SK-N-SH treated with all-trans-retinoic acid at 6 μM for 48 hours (cell line): ENCODE measurements at regions not wholly inside any gene's neighbourhood (a gene's known extent, or its start where the extent isn't known, plus 50 kb on each side); places are given as distances from the start of the nearest gene placed in this dataset.

Experiments
- ATAC-seq: fragments of 200-7000 bp; cut with Tn5 transposase; 3 replicates; pipeline ENCODE4 v1.9.1; 2020; ENCODE audit warnings: mild to moderate bottlenecking, moderate library complexity
- ARNTL ChIP-seq: fragments of 450-650 bp; formaldehyde crosslinking; IDR thresholded peaks from 2 replicates; pipeline ENCODE4 v1.5.0; 2020; ENCODE audit warnings: low read depth, mild to moderate bottlenecking, moderate library complexity, borderline replicate concordance
- ESRRG ChIP-seq: fragments of 250-450 bp; sonication (Bioruptor Pico); IDR thresholded peaks from 2 replicates; pipeline ENCODE4 v1.6.1; 2021; ENCODE audit warnings: mild to moderate bottlenecking
- OSR1 ChIP-seq: fragments of 250-450 bp; sonication (Bioruptor Pico); IDR thresholded peaks from 2 replicates; pipeline ENCODE4 v1.8.0; 2022; ENCODE audit warnings: moderate library complexity, mild to moderate bottlenecking, inconsistent platforms
- PATZ1 ChIP-seq: fragments of 250-450 bp; sonication (Bioruptor Pico); IDR thresholded peaks from 2 replicates; pipeline ENCODE4 v1.8.0; 2020; ENCODE audit warnings: mild to moderate bottlenecking, moderate library complexity, borderline replicate concordance
- POU6F1 ChIP-seq: fragments of 250-450 bp; sonication (Bioruptor Pico); IDR thresholded peaks from 2 replicates; pipeline ENCODE4 v1.8.0; 2021; ENCODE audit warnings: low read depth, mild to moderate bottlenecking, moderate library complexity, borderline replicate concordance
- PPARA ChIP-seq: fragments of 250-450 bp; sonication (Bioruptor Pico); IDR thresholded peaks from 2 replicates; pipeline ENCODE4 v1.5.0; 2020; ENCODE audit warnings: mild to moderate bottlenecking, borderline replicate concordance
- RARB ChIP-seq: fragments of 250-450 bp; sonication (Bioruptor Pico); IDR thresholded peaks from 2 replicates; pipeline ENCODE4 v1.8.0; 2021; ENCODE audit warnings: mild to moderate bottlenecking, moderate library complexity
- SNAI2 ChIP-seq: fragments of 250-450 bp; sonication (Bioruptor Pico); IDR thresholded peaks from 2 replicates; pipeline ENCODE4 v1.5.0; 2020; ENCODE audit warnings: mild to moderate bottlenecking, moderate library complexity
- TCF4 ChIP-seq: fragments of 250-450 bp; sonication (Bioruptor Pico); IDR thresholded peaks from 2 replicates; pipeline ENCODE4 v1.8.0; 2021; ENCODE audit warnings: mild to moderate bottlenecking, moderate library complexity, borderline replicate concordance
- ZC3H10 ChIP-seq: fragments of 250-450 bp; sonication (Bioruptor Pico); IDR thresholded peaks from 2 replicates; pipeline ENCODE4 v1.5.1; 2021; ENCODE audit warnings: mild to moderate bottlenecking, moderate library complexity
- ZNF565 ChIP-seq: fragments of 450-650 bp; formaldehyde crosslinking; conservative IDR thresholded peaks from 2 replicates; pipeline ENCODE4 v1.5.0; 2020; ENCODE audit warnings: low read depth, mild to moderate bottlenecking, moderate library complexity
- ZNF70 ChIP-seq: fragments of 450-650 bp; formaldehyde crosslinking; IDR thresholded peaks from 2 replicates; pipeline ENCODE4 v1.5.0; 2020; ENCODE audit warnings: mild to moderate bottlenecking, moderate library complexity
- ZNF8 ChIP-seq: fragments of 450-650 bp; formaldehyde crosslinking; IDR thresholded peaks from 2 replicates; pipeline ENCODE4 v1.5.0; 2020; ENCODE audit warnings: mild to moderate bottlenecking, moderate library complexity

DNA sequence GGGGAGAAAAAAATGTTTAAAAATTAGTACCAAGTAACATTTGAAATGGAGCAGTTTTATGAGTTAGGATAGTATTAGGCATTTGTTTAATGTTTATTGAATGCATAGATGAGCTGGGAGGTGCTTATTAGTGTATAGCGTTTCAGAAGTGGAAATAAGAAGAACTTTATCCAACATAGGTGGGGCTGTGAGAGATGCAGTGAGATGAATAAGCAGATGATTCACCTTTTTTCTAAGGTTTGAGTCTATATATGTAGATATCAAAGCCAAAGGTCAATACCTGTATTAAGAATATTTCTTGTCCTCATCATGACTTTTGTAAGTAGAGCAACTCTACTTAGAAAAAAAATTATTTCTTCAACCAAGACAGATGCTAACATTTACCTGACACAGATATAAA lies 54.6 kb upstream of the POU4F3 start:
- ATAC-seq = peak; percentile 29
- TF ChIP-seq RARB (CRISPR knock-in tag) (no peak), PATZ1 (CRISPR knock-in tag) (no peak), ZC3H10 (CRISPR knock-in tag) (no peak), ZNF70 (CRISPR knock-in tag) (no peak), TCF4 (no peak), ZNF565 (CRISPR knock-in tag) (no peak), ARNTL (CRISPR knock-in tag) (no peak), POU6F1 (no peak), SNAI2 (CRISPR knock-in tag) (no peak), ZNF8 (no peak), ESRRG (no peak), PPARA (CRISPR knock-in tag) (no peak), OSR1 (CRISPR knock-in tag) (no peak)
